GM21447 (cell line): ENCODE measurements at regions not wholly inside any gene's neighbourhood (a gene's known extent, or its start where the extent isn't known, plus 50 kb on each side); places are given as distances from the start of the nearest gene placed in this dataset.

Experiments used
- ATAC-seq: cut with Tn5 transposase; IDR thresholded peaks from one replicate; pipeline ENCODE4 v1.9.1; 2021; ENCODE audit not compliant: unreplicated experiment

- ATAC-seq: no peak
These were observed 501.3 kb upstream of the SULF2 start for GRCh38 chr20:48286601-48287000.

- ATAC-seq: no peak
These were observed 500.4 kb upstream of the SULF2 start for GRCh38 chr20:48285656-48286055.

GRCh38 chr20:48284837-48285236 is 499.6 kb upstream of the SULF2 start:
- no peak for ATAC-seq

- no peak for ATAC-seq
These were observed 499.0 kb upstream of the SULF2 start for GRCh38 chr20:48284315-48284714.

GRCh38 chr20:48283470-48284110 is 498.3 kb upstream of the SULF2 start:
- ATAC-seq: no peak

GRCh38 chr20:48282591-48283228 is 497.4 kb upstream of the SULF2 start:
- no peak for ATAC-seq

- no peak for ATAC-seq
These were observed 496.2 kb upstream of the SULF2 start for GRCh38 chr20:48281501-48281900.

GRCh38 chr20:48278961-48279481 is 493.7 kb upstream of the SULF2 start:
- no peak for ATAC-seq

GRCh38 chr20:48277266-48277665 is 492.0 kb upstream of the SULF2 start:
- ATAC-seq: no peak

- no peak for ATAC-seq
These were observed 490.7 kb upstream of the SULF2 start for GRCh38 chr20:48276021-48276342.

GRCh38 chr20:48275286-48276020 is 490.2 kb upstream of the SULF2 start:
- ATAC-seq: no peak

- no peak for ATAC-seq
These were observed 488.6 kb upstream of the SULF2 start for GRCh38 chr20:48273843-48274242.

GRCh38 chr20:48270885-48271284 is 485.6 kb upstream of the SULF2 start:
- ATAC-seq: no peak

GRCh38 chr20:48267860-48268633 is 482.8 kb upstream of the SULF2 start:
- no peak for ATAC-seq

GRCh38 chr20:48266571-48266970 is 481.3 kb upstream of the SULF2 start:
- no peak for ATAC-seq

- no peak for ATAC-seq
These were observed 480.5 kb upstream of the SULF2 start for GRCh38 chr20:48265791-48266190.

- ATAC-seq: no peak
These were observed 477.7 kb upstream of the SULF2 start for GRCh38 chr20:48262955-48263354.

- ATAC-seq: no peak
These were observed 477.2 kb upstream of the SULF2 start for GRCh38 chr20:48262466-48262865.

- no peak for ATAC-seq
These were observed 476.2 kb upstream of the SULF2 start for GRCh38 chr20:48261398-48261910.

GRCh38 chr20:48260129-48260756 is 475.0 kb upstream of the SULF2 start:
- no peak for ATAC-seq

GRCh38 chr20:48259456-48259855 is 474.2 kb upstream of the SULF2 start:
- ATAC-seq: no peak
